ENCODE measurements at regions not wholly inside any gene's neighbourhood (a gene's known extent, or its start where the extent isn't known, plus 50 kb on each side); places are given as distances from the start of the nearest gene placed in this dataset.

- DNase-seq: no peak
- H3K4me3 ChIP-seq (ENCODE audit: low read length in 3 of 3): no peak overlapping the region
- H3K9ac ChIP-seq (ENCODE audit: low read length in 3 of 3): no peak overlapping the region
- no peaks in the 10 kb centered on the region for H3K9me3 ChIP-seq (ENCODE audit: control insufficient read depth in 2 of 3, insufficient read depth in 1 of 3, low read length in 3 of 3)
- no peaks in the 10 kb centered on the region for H3K36me3 ChIP-seq (ENCODE audit: control insufficient read depth in 2 of 3, insufficient read depth in 3 of 3, low read length in 3 of 3)
- intact Hi-C loops (cut with DNase I): no loop called here
- TF ChIP-seq, protein P1, sequence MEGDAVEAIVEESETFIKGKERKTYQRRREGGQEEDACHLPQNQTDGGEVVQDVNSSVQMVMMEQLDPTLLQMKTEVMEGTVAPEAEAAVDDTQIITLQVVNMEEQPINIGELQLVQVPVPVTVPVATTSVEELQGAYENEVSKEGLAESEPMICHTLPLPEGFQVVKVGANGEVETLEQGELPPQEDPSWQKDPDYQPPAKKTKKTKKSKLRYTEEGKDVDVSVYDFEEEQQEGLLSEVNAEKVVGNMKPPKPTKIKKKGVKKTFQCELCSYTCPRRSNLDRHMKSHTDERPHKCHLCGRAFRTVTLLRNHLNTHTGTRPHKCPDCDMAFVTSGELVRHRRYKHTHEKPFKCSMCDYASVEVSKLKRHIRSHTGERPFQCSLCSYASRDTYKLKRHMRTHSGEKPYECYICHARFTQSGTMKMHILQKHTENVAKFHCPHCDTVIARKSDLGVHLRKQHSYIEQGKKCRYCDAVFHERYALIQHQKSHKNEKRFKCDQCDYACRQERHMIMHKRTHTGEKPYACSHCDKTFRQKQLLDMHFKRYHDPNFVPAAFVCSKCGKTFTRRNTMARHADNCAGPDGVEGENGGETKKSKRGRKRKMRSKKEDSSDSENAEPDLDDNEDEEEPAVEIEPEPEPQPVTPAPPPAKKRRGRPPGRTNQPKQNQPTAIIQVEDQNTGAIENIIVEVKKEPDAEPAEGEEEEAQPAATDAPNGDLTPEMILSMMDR (IDR thresholded peaks at IDR 0.05; ENCODE audit: borderline replicate concordance, extremely low read depth, insufficient read depth): no peak
- peaks cover 0 to 5% (median 0%) of the 10 kb centered on the region in 3 donors for H3K4me1 ChIP-seq (ENCODE audit: control insufficient read depth in 2 of 3, insufficient read depth in 2 of 3, low read depth in 1 of 3, low read length in 3 of 3)
- no peak for FAIRE-seq
- H3K27ac ChIP-seq (ENCODE audit: low read depth in 2 of 2, low read length in 2 of 2): no peak overlapping the region
- H3K27me3 ChIP-seq (ENCODE audit: control insufficient read depth, insufficient read depth, low read length): no peaks in the 10 kb centered on the region
Measured at GRCh38 chr10:2926918-2927660, 140.3 kb upstream of the PFKP start.

- DNase-seq (peak in 2 of 5 donors; percentile 40 to 91), FAIRE-seq (no peak)
- no peak overlapping the region for H3K4me3 ChIP-seq (ENCODE audit: low read length in 3 of 3)
- H3K27me3 ChIP-seq (ENCODE audit: control insufficient read depth, insufficient read depth, low read length): no peaks in the 10 kb centered on the region
- H3K27ac ChIP-seq (ENCODE audit: low read depth in 2 of 2, low read length in 2 of 2): no peak overlapping the region
- TF ChIP-seq, protein P1 (IDR thresholded peaks at IDR 0.05; ENCODE audit: borderline replicate concordance, extremely low read depth, insufficient read depth): no peak
- no peaks in the 10 kb centered on the region for H3K36me3 ChIP-seq (ENCODE audit: control insufficient read depth in 2 of 3, insufficient read depth in 3 of 3, low read length in 3 of 3)
- peaks cover 0 to 5% (median 0%) of the 10 kb centered on the region in 3 donors for H3K4me1 ChIP-seq (ENCODE audit: control insufficient read depth in 2 of 3, insufficient read depth in 2 of 3, low read depth in 1 of 3, low read length in 3 of 3)
- H3K9me3 ChIP-seq (ENCODE audit: control insufficient read depth in 2 of 3, insufficient read depth in 1 of 3, low read length in 3 of 3): no peaks in the 10 kb centered on the region
- H3K9ac ChIP-seq (ENCODE audit: low read length in 3 of 3): no peak overlapping the region
- intact Hi-C loops (cut with DNase I): no loop called here
Measured at GRCh38 chr10:2925631-2926030, 141.7 kb upstream of the PFKP start.

DNA sequence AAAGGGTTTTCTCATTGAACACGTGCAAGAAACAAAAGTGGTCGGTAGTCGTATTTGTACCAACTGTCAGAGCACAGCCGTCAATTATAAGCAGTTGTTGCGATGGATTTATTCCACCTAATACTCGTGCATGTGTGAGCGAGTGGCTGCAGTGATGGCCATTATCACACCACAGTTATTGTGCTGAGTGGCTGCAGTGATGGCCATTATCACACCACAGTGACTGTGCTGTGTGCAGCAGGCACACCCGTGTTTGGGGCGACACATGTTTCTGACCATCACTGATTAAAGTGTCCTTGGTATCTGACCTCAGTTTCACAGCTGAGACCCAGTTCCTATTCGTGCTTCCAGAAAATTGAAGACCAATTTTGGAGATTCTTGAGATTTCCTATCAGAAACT, 142.9 kb upstream of the PFKP start:
- intact Hi-C loops (cut with DNase I): no loop called here
- Histone ChIP-seq H3K27me3 (ENCODE audit: control insufficient read depth, insufficient read depth, low read length) (no peaks in the 10 kb centered on the region), H3K27ac (ENCODE audit: low read depth in 2 of 2, low read length in 2 of 2) (no peak overlapping the region), H3K9me3 (ENCODE audit: control insufficient read depth in 2 of 3, insufficient read depth in 1 of 3, low read length in 3 of 3) (no peaks in the 10 kb centered on the region), H3K4me3 (ENCODE audit: low read length in 3 of 3) (no peak overlapping the region), H3K9ac (ENCODE audit: low read length in 3 of 3) (no peak overlapping the region), H3K36me3 (ENCODE audit: control insufficient read depth in 2 of 3, insufficient read depth in 3 of 3, low read length in 3 of 3) (no peaks in the 10 kb centered on the region), H3K4me1 (ENCODE audit: control insufficient read depth in 2 of 3, insufficient read depth in 2 of 3, low read depth in 1 of 3, low read length in 3 of 3) (peaks cover 0 to 5% (median 0%) of the 10 kb centered on the region in 3 donors)
- FAIRE-seq (no peak), DNase-seq (no peak)
- TF ChIP-seq, protein P1 (IDR thresholded peaks at IDR 0.05; ENCODE audit: borderline replicate concordance, extremely low read depth, insufficient read depth): no peak

All from kidney (tissue), 13 donors.